WI38 (cell line): ENCODE measurements at regions not wholly inside any gene's neighbourhood (a gene's known extent, or its start where the extent isn't known, plus 50 kb on each side); places are given as distances from the start of the nearest gene placed in this dataset.

ENCODE experiments used
- H3K4me3 ChIP-seq: 2 replicates; pipeline ENCODE4 v1.5.1; 2011; ENCODE audit warnings: low read depth, mild to moderate bottlenecking, control low read depth, low read length
- TF ChIP-seq, protein P1 (sequence below): IDR thresholded peaks from 2 replicates; pipeline ENCODE4 v1.5.1; 2012; ENCODE audit warnings: low read depth, mild to moderate bottlenecking, control low read depth, low read length

DNA sequence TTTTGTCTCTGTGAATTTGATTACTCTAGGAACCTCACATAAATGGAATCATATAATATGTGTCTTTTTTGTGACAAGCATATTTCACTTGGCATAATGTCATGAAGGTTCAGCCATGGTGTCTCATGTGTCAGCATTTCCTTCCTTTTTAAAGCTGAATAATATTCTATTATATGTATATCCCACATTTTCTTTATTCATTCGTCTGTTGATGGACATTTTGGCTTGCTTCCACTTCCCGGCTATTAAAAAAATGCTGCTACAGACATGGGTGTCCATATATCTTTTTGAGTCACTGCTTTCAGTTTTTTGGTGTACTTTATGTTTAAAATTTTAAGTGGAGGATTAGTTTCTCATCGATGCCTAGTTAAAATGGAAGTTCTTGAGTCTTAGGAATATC, 59.8 kb upstream of the C5orf63 start:
- TF ChIP-seq, protein P1, sequence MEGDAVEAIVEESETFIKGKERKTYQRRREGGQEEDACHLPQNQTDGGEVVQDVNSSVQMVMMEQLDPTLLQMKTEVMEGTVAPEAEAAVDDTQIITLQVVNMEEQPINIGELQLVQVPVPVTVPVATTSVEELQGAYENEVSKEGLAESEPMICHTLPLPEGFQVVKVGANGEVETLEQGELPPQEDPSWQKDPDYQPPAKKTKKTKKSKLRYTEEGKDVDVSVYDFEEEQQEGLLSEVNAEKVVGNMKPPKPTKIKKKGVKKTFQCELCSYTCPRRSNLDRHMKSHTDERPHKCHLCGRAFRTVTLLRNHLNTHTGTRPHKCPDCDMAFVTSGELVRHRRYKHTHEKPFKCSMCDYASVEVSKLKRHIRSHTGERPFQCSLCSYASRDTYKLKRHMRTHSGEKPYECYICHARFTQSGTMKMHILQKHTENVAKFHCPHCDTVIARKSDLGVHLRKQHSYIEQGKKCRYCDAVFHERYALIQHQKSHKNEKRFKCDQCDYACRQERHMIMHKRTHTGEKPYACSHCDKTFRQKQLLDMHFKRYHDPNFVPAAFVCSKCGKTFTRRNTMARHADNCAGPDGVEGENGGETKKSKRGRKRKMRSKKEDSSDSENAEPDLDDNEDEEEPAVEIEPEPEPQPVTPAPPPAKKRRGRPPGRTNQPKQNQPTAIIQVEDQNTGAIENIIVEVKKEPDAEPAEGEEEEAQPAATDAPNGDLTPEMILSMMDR, result no peak
- H3K4me3 ChIP-seq, result no peak overlapping the region

GRCh38 chr5:127136908-127137307, 63.6 kb upstream of the C5orf63 start:
- TF ChIP-seq, protein P1, result no peak
- no peak overlapping the region for H3K4me3 ChIP-seq

DNA sequence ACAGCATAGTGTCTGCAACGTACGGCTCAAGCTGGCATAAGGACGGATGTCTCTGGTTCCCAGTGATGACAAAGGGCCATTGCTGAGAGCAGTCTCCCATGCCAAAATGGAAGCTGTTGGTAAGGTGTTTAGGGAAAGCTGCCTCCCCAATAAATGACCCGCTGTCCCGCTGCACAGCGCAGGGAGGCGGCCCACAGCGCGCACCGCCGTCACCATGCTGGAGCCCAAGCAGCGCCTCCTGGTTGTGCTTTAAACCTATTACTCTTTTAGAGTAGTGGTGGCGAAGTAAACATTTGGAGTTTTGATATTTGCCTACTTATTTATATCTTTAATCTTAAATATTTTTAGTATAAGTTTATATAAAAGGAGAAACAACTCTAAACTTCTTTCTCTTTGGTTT, 70.4 kb upstream of the C5orf63 start:
- TF ChIP-seq, protein P1, result no peak
- no peak overlapping the region for H3K4me3 ChIP-seq

GRCh38 chr5:127153031-127153430, 79.7 kb upstream of the C5orf63 start:
- TF ChIP-seq, protein P1, result no peak

GRCh38 chr5:127153521-127153920, 80.2 kb upstream of the C5orf63 start:
- TF ChIP-seq, protein P1, result no peak
- H3K4me3 ChIP-seq, result no peak overlapping the region

More at GRCh38 chr5:127153031-127153430, 79.7 kb upstream of the C5orf63 start:
- no peak overlapping the region for H3K4me3 ChIP-seq

DNA sequence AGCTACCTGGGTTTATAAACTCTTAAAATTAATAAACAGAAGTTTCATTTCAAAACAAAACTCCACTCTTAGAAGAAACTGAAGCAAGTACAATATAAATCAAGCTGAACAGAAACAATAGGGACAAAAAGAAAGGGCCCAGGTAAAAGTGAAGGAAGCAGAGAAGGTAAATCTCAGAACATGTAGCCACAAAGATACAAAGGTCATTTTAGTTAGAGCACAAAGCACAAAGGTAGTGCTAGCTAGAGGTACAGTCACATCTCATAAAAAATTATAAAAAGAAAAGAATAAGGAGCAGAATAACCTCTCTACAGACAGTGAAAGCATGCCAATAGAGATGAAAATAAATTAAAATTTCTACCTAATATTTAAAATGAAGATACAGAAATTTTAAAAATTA, 90.4 kb upstream of the C5orf63 start:
- TF ChIP-seq, protein P1, result no peak

DNA sequence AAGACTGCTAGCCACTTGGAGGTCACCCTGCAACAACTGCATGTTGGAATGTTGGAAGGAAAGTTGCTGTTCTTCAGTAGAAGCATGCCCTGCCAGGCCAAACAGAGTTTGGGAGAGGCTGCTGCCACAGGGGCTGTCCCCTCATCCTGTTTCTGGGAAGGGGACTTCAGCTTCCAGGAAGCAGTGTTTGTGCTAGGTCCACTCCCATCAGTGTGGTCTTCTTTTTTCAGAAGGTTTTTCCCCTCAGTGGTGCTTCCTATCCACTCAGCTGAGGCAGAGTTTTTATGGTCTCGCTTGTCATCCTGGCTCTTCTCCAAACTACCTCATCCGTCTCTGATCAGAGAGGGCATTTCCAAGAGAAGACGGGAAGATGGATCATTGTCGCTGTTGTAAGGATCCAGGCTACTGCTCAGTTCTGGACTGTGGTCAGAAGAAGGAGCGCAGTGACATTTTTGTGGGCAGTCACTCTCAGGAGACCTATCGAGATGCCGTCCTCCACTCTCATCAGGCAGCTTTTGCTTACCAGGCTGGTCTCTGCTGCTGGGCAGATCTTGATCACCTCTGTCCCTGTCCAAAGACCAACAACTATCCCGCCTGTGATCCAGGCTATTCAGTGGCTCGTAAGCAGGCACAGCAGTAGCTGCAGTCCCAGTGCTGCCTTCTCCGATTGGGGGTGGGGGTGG, 97.8 kb upstream of the C5orf63 start:
- no peak overlapping the region for H3K4me3 ChIP-seq
- TF ChIP-seq, protein P1, result no peak

More for the DNA sequence above, 90.4 kb upstream of the C5orf63 start:
- no peak overlapping the region for H3K4me3 ChIP-seq
